GM23338 (cell line): ENCODE measurements at regions not wholly inside any gene's neighbourhood (a gene's known extent, or its start where the extent isn't known, plus 50 kb on each side); places are given as distances from the start of the nearest gene placed in this dataset.

Source experiments
- ATAC-seq: fragments of 200-7000 bp; cut with Tn5 transposase; 3 replicates; pipeline ENCODE4 v1.9.1; 2020
- DNase-seq: peaks from one replicate; pipeline ENCODE4 v3.0.0-alpha.2; 2015; ENCODE audit warnings: low spot score
- H2AFZ ChIP-seq: fragments of 200-600 bp; sonication (generic); 2 replicates; pipeline ENCODE4 v1.8.0; 2016; ENCODE audit warnings: antibody characterized with exemption, mild to moderate bottlenecking, moderate library complexity
- H3F3A ChIP-seq: fragments of 200-600 bp; sonication (generic); replicated peaks from 2 replicates; pipeline ENCODE4 v1.8.0; 2017; ENCODE audit warnings: antibody characterized with exemption, mixed run types, low read depth
- H3K27ac ChIP-seq: fragments of 200-600 bp; sonication (generic); 2 replicates; pipeline ENCODE4 v1.6.1; 2016; ENCODE audit warnings: low read depth
- H3K27me3 ChIP-seq: fragments of 200-600 bp; sonication (generic); 2 replicates; pipeline ENCODE4 v1.8.0; 2016; ENCODE audit warnings: mild to moderate bottlenecking, mixed run types, moderate library complexity; ENCODE audit not compliant: insufficient read depth
- H3K36me3 ChIP-seq: fragments of 200-600 bp; sonication (generic); 2 replicates; pipeline ENCODE4 v1.8.0; 2016; ENCODE audit warnings: mild to moderate bottlenecking; ENCODE audit not compliant: insufficient read depth
- H3K4me1 ChIP-seq: fragments of 200-600 bp; sonication (generic); 2 replicates; pipeline ENCODE4 v1.8.0; 2016; ENCODE audit warnings: mild to moderate bottlenecking, moderate library complexity; ENCODE audit not compliant: insufficient read depth
- H3K4me2 ChIP-seq: fragments of 200-600 bp; sonication (generic); 2 replicates; pipeline ENCODE4 v1.7.1; 2017; ENCODE audit warnings: mixed run types
- H3K4me3 ChIP-seq: fragments of 200-600 bp; sonication (generic); 2 replicates; pipeline ENCODE4 v1.6.1; 2016; ENCODE audit warnings: mixed run types
- H3K79me2 ChIP-seq: fragments of 200-600 bp; sonication (generic); replicated peaks from 2 replicates; pipeline ENCODE4 v1.8.0; 2017; ENCODE audit warnings: mild to moderate bottlenecking; ENCODE audit not compliant: insufficient read depth
- H3K9me2 ChIP-seq: fragments of 200-600 bp; sonication (generic); 2 replicates; pipeline ENCODE4 v1.8.0; 2017; ENCODE audit not compliant: insufficient read depth
- H4K20me1 ChIP-seq: fragments of 200-600 bp; sonication (generic); replicated peaks from 2 replicates; pipeline ENCODE4 v1.8.0; 2017; ENCODE audit warnings: mild to moderate bottlenecking; ENCODE audit not compliant: insufficient read depth
- H3K27ac Mint-ChIP-seq: 2 replicates; pipeline ENCODE4 v1.8.0; 2020; ENCODE audit warnings: inconsistent platforms, mild to moderate bottlenecking, moderate library complexity, mixed read lengths
- H3K27me3 Mint-ChIP-seq: 3 replicates; pipeline ENCODE4 v1.8.0; 2022; ENCODE audit warnings: low read depth, mild to moderate bottlenecking, moderate library complexity, mixed read lengths, inconsistent platforms; ENCODE audit not compliant: insufficient read depth, poor library complexity
- H3K36me3 Mint-ChIP-seq: 3 replicates; pipeline ENCODE4 v1.8.0; 2021; ENCODE audit warnings: low read depth, mild to moderate bottlenecking, inconsistent platforms, moderate library complexity, mixed read lengths
- H3K4me1 Mint-ChIP-seq: 3 replicates; pipeline ENCODE4 v1.8.0; 2020; ENCODE audit warnings: mild to moderate bottlenecking, inconsistent platforms, mixed read lengths
- H3K4me3 Mint-ChIP-seq: 3 replicates; pipeline ENCODE4 v1.8.0; 2021; ENCODE audit warnings: moderate library complexity, mild to moderate bottlenecking, inconsistent platforms, mixed read lengths
- H3K9me3 Mint-ChIP-seq: 3 replicates; pipeline ENCODE4 v1.8.0; 2020; ENCODE audit warnings: moderate library complexity, mild to moderate bottlenecking, inconsistent platforms, mixed read lengths
- EZH2 ChIP-seq: fragments of 200-600 bp; sonication (generic); IDR thresholded peaks from one replicate; pipeline ENCODE4 v1.8.0; 2017; ENCODE audit warnings: antibody characterized with exemption, mild to moderate bottlenecking, low read depth; ENCODE audit not compliant: unreplicated experiment
- EZH2phosphoT487 ChIP-seq: fragments of 200-600 bp; sonication (generic); IDR thresholded peaks from one replicate; pipeline ENCODE4 v1.8.1; 2018; ENCODE audit warnings: antibody characterized with exemption; ENCODE audit not compliant: unreplicated experiment
- JUNB ChIP-seq: IDR thresholded peaks from one replicate; pipeline ENCODE4 v1.6.1; 2016; ENCODE audit warnings: antibody characterized with exemption; ENCODE audit not compliant: unreplicated experiment
- NANOG ChIP-seq: IDR thresholded peaks from 2 replicates; pipeline ENCODE4 v1.6.1; 2016; ENCODE audit warnings: antibody characterized with exemption, borderline replicate concordance
- POLR2AphosphoS5 ChIP-seq: IDR thresholded peaks from 2 replicates; pipeline ENCODE4 v1.6.1; 2016; ENCODE audit warnings: antibody characterized with exemption, low read depth
- STAT1 ChIP-seq: IDR thresholded peaks from one replicate; pipeline ENCODE4 v1.6.1; 2016; ENCODE audit warnings: antibody characterized with exemption; ENCODE audit not compliant: unreplicated experiment
- ZNF114 ChIP-seq: fragments of 250-450 bp; sonication (Bioruptor Pico); IDR thresholded peaks from 2 replicates; pipeline ENCODE4 v1.5.0; 2020; ENCODE audit warnings: mild to moderate bottlenecking, moderate library complexity
- ZNF331 ChIP-seq: fragments of 250-450 bp; sonication (Bioruptor Pico); IDR thresholded peaks from 2 replicates; pipeline ENCODE4 v1.5.0; 2020; ENCODE audit warnings: low read depth, mild to moderate bottlenecking, moderate library complexity
- TF ChIP-seq, protein P1 (sequence below): IDR thresholded peaks from one replicate; pipeline ENCODE4 v1.6.1; 2018; ENCODE audit warnings: antibody characterized with exemption; ENCODE audit not compliant: unreplicated experiment
- TF ChIP-seq, protein P2 (sequence below), 2 experiments: fragments of 200-600 bp in 1 of 2; sonication (generic) in 1 of 2; conservative IDR thresholded peaks; 2 replicates each; pipeline versions ENCODE4 v1.5.1 to v1.6.1; 2016 to 2017; ENCODE audit warnings: antibody characterized with exemption in 2 of 2, low read depth in 2 of 2, mild to moderate bottlenecking in 2 of 2, moderate library complexity in 1 of 2
- TF ChIP-seq, protein P3 (sequence below): IDR thresholded peaks from 2 replicates; pipeline ENCODE4 v1.6.1; 2016; ENCODE audit warnings: antibody characterized with exemption

DNA sequence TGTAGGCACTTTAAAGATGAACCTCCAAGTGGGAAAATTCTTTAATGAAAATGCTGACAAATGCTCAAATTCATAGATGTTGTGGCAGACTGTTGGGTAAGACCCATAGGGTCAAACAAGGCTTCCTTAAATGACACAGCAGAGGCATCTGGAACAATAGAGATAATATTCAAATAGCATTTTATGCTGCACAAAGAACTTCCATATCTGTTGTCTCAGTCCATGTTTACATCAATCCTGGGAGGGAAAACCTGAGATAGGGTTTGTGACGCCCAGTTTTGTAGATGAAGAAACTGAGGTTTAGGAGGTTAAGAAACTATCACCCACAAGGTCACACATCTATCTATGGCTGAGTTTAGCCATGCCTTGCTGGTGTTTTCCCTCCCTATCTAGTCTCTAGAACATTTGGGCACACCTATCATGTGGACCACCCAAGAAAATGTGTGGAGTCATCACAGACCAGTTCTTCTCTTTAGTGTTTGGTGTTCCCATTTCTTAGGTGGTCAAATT lies 106.4 kb downstream of the EHF start:
- no peaks in the 10 kb centered on the region for H3F3A ChIP-seq
- H3K4me1 Mint-ChIP-seq, result no peaks in the 10 kb centered on the region
- 0 out of 2 replicates have a peak, but pooled peaks cover 5% of the 10 kb centered on the region for H4K20me1 ChIP-seq
- H3K27me3 ChIP-seq, result no peaks in the 10 kb centered on the region
- H2AFZ ChIP-seq, result no peak overlapping the region
- H3K4me3 Mint-ChIP-seq, result no peak overlapping the region
- H3K4me3 ChIP-seq, result no peak overlapping the region
- no peaks in the 10 kb centered on the region for H3K9me3 Mint-ChIP-seq
- no peaks in the 10 kb centered on the region for H3K27me3 Mint-ChIP-seq
- no peaks in the 10 kb centered on the region for H3K36me3 ChIP-seq
- H3K27ac Mint-ChIP-seq, result no peak overlapping the region
- H3K36me3 Mint-ChIP-seq, result peaks cover 9% of the 10 kb centered on the region; the same call in 2 of the 3 replicates
- no peaks in the 10 kb centered on the region for H3K79me2 ChIP-seq
- ATAC-seq (no peak), DNase-seq (no peak)
- no peaks in the 10 kb centered on the region for H3K4me1 ChIP-seq
- no peaks in the 10 kb centered on the region for H3K9me2 ChIP-seq
- H3K4me2 ChIP-seq, result no peak overlapping the region
- no peak overlapping the region for H3K27ac ChIP-seq
- TF ChIP-seq NANOG (no peak), ZNF331 (CRISPR knock-in tag) (no peak), EZH2phosphoT487 (no peak), ZNF114 (CRISPR knock-in tag) (no peak), EZH2 (no peak), POLR2AphosphoS5 (no peak)
- TF ChIP-seq, protein P1, sequence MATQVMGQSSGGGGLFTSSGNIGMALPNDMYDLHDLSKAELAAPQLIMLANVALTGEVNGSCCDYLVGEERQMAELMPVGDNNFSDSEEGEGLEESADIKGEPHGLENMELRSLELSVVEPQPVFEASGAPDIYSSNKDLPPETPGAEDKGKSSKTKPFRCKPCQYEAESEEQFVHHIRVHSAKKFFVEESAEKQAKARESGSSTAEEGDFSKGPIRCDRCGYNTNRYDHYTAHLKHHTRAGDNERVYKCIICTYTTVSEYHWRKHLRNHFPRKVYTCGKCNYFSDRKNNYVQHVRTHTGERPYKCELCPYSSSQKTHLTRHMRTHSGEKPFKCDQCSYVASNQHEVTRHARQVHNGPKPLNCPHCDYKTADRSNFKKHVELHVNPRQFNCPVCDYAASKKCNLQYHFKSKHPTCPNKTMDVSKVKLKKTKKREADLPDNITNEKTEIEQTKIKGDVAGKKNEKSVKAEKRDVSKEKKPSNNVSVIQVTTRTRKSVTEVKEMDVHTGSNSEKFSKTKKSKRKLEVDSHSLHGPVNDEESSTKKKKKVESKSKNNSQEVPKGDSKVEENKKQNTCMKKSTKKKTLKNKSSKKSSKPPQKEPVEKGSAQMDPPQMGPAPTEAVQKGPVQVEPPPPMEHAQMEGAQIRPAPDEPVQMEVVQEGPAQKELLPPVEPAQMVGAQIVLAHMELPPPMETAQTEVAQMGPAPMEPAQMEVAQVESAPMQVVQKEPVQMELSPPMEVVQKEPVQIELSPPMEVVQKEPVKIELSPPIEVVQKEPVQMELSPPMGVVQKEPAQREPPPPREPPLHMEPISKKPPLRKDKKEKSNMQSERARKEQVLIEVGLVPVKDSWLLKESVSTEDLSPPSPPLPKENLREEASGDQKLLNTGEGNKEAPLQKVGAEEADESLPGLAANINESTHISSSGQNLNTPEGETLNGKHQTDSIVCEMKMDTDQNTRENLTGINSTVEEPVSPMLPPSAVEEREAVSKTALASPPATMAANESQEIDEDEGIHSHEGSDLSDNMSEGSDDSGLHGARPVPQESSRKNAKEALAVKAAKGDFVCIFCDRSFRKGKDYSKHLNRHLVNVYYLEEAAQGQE, result no peak
- TF ChIP-seq, protein P2, sequence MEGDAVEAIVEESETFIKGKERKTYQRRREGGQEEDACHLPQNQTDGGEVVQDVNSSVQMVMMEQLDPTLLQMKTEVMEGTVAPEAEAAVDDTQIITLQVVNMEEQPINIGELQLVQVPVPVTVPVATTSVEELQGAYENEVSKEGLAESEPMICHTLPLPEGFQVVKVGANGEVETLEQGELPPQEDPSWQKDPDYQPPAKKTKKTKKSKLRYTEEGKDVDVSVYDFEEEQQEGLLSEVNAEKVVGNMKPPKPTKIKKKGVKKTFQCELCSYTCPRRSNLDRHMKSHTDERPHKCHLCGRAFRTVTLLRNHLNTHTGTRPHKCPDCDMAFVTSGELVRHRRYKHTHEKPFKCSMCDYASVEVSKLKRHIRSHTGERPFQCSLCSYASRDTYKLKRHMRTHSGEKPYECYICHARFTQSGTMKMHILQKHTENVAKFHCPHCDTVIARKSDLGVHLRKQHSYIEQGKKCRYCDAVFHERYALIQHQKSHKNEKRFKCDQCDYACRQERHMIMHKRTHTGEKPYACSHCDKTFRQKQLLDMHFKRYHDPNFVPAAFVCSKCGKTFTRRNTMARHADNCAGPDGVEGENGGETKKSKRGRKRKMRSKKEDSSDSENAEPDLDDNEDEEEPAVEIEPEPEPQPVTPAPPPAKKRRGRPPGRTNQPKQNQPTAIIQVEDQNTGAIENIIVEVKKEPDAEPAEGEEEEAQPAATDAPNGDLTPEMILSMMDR (conservative IDR thresholded peaks at IDR 0.05; ENCODE audit: low read depth in 2 of 2), result no peak

DNA sequence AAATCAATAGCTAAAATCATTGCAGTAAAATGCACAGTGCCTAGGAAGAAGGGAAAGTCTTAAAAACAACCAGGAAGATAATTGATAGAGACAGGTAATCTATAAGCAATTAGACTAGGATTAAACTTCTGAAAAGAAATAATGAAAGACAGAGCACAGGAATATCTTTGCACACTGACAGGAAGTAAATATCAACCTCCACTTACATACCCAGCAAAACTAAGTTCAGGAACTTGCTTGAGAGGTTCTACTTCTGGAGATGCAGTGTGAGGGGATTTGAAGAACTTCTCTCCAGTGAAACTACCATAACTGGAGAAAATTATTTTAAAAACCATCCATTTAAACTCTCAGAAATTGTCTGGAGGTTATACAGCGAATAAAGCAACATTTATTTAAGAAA lies 104.1 kb downstream of the EHF start:
- H3K4me2 ChIP-seq, result no peak overlapping the region
- H3F3A ChIP-seq, result no peaks in the 10 kb centered on the region
- 0 out of 2 replicates have a peak, but pooled peaks cover 5% of the 10 kb centered on the region for H4K20me1 ChIP-seq
- no peak overlapping the region for H3K27ac Mint-ChIP-seq
- no peak overlapping the region for H3K4me3 Mint-ChIP-seq
- no peaks in the 10 kb centered on the region for H3K27me3 Mint-ChIP-seq
- H3K9me3 Mint-ChIP-seq, result no peaks in the 10 kb centered on the region
- no peaks in the 10 kb centered on the region for H3K27me3 ChIP-seq
- no peaks in the 10 kb centered on the region for H3K4me1 ChIP-seq
- H3K4me1 Mint-ChIP-seq, result no peaks in the 10 kb centered on the region
- peaks cover 10% of the 10 kb centered on the region; the same call in 2 of the 3 replicates for H3K36me3 Mint-ChIP-seq
- ATAC-seq (no peak), DNase-seq (no peak)
- no peak overlapping the region for H3K27ac ChIP-seq
- H3K9me2 ChIP-seq, result no peaks in the 10 kb centered on the region
- H3K36me3 ChIP-seq, result no peaks in the 10 kb centered on the region
- no peak overlapping the region for H2AFZ ChIP-seq
- H3K79me2 ChIP-seq, result no peaks in the 10 kb centered on the region
- no peak overlapping the region for H3K4me3 ChIP-seq
- TF ChIP-seq EZH2phosphoT487 (no peak), NANOG (no peak), STAT1 (no peak), JUNB (no peak), ZNF331 (CRISPR knock-in tag) (no peak)
- TF ChIP-seq, protein P3, sequence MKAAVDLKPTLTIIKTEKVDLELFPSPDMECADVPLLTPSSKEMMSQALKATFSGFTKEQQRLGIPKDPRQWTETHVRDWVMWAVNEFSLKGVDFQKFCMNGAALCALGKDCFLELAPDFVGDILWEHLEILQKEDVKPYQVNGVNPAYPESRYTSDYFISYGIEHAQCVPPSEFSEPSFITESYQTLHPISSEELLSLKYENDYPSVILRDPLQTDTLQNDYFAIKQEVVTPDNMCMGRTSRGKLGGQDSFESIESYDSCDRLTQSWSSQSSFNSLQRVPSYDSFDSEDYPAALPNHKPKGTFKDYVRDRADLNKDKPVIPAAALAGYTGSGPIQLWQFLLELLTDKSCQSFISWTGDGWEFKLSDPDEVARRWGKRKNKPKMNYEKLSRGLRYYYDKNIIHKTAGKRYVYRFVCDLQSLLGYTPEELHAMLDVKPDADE, result no peak
